Breast epithelium (tissue), 3 donors: ENCODE measurements at regions not wholly inside any gene's neighbourhood (a gene's known extent, or its start where the extent isn't known, plus 50 kb on each side); places are given as distances from the start of the nearest gene placed in this dataset.

ENCODE experiments used
- POLR2A ChIP-seq: fragments of 450-650 bp; IDR thresholded peaks from one replicate; pipeline ENCODE4 v1.6.1; 2016; ENCODE audit warnings: antibody characterized with exemption, mild to moderate bottlenecking, moderate library complexity
- POLR2AphosphoS5 ChIP-seq, 3 donors: sonication (generic); formaldehyde crosslinking; IDR thresholded peaks; one replicate each; pipeline ENCODE4 v1.6.1; 2017; ENCODE audit warnings: antibody characterized with exemption in 3 of 3
- TF ChIP-seq, protein P1 (sequence below), 3 donors: fragments of 450-650 bp; IDR thresholded peaks; one replicate each; pipeline ENCODE4 v1.5.1; 2016 to 2017; ENCODE audit warnings: antibody characterized with exemption in 3 of 3, mild to moderate bottlenecking in 3 of 3, moderate library complexity in 3 of 3

- TF ChIP-seq, protein P1, sequence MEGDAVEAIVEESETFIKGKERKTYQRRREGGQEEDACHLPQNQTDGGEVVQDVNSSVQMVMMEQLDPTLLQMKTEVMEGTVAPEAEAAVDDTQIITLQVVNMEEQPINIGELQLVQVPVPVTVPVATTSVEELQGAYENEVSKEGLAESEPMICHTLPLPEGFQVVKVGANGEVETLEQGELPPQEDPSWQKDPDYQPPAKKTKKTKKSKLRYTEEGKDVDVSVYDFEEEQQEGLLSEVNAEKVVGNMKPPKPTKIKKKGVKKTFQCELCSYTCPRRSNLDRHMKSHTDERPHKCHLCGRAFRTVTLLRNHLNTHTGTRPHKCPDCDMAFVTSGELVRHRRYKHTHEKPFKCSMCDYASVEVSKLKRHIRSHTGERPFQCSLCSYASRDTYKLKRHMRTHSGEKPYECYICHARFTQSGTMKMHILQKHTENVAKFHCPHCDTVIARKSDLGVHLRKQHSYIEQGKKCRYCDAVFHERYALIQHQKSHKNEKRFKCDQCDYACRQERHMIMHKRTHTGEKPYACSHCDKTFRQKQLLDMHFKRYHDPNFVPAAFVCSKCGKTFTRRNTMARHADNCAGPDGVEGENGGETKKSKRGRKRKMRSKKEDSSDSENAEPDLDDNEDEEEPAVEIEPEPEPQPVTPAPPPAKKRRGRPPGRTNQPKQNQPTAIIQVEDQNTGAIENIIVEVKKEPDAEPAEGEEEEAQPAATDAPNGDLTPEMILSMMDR (IDR thresholded peaks at IDR 0.05), result peak; percentile 14 to 50 (median 41)
- TF ChIP-seq POLR2A (no peak), POLR2AphosphoS5 (IDR thresholded peaks at IDR 0.05) (no peak)
Observed at GRCh38 chr10:55091691-55092328, 290.8 kb upstream of the PCDH15 start.
